SK-N-SH treated with all-trans-retinoic acid at 6 μM for 48 hours (cell line): ENCODE measurements at regions not wholly inside any gene's neighbourhood (a gene's known extent, or its start where the extent isn't known, plus 50 kb on each side); places are given as distances from the start of the nearest gene placed in this dataset.

Experiments used
- ATAC-seq: fragments of 200-7000 bp; cut with Tn5 transposase; 3 replicates; pipeline ENCODE4 v1.9.1; 2020; ENCODE audit warnings: mild to moderate bottlenecking, moderate library complexity
- ARNTL ChIP-seq: fragments of 450-650 bp; formaldehyde crosslinking; IDR thresholded peaks from 2 replicates; pipeline ENCODE4 v1.5.0; 2020; ENCODE audit warnings: low read depth, mild to moderate bottlenecking, moderate library complexity, borderline replicate concordance
- BACH2 ChIP-seq: fragments of 250-450 bp; sonication (Bioruptor Pico); IDR thresholded peaks from 2 replicates; pipeline ENCODE4 v1.9.0; 2021; ENCODE audit warnings: mild to moderate bottlenecking, borderline replicate concordance
- CSDC2 ChIP-seq: fragments of 250-450 bp; sonication (Bioruptor Pico); IDR thresholded peaks from 2 replicates; pipeline ENCODE4 v1.5.0; 2020; ENCODE audit warnings: mild to moderate bottlenecking, moderate library complexity
- ESRRG ChIP-seq: fragments of 250-450 bp; sonication (Bioruptor Pico); IDR thresholded peaks from 2 replicates; pipeline ENCODE4 v1.6.1; 2021; ENCODE audit warnings: mild to moderate bottlenecking
- GLIS3 ChIP-seq: fragments of 250-450 bp; sonication (Bioruptor Pico); IDR thresholded peaks from 2 replicates; pipeline ENCODE4 v1.5.0; 2020; ENCODE audit warnings: mild to moderate bottlenecking, moderate library complexity
- ISL1 ChIP-seq: fragments of 250-450 bp; sonication (Bioruptor Pico); IDR thresholded peaks from 2 replicates; pipeline ENCODE4 v2.1.2; 2022; ENCODE audit warnings: mild to moderate bottlenecking, moderate library complexity
- RARB ChIP-seq: fragments of 250-450 bp; sonication (Bioruptor Pico); IDR thresholded peaks from 2 replicates; pipeline ENCODE4 v1.8.0; 2021; ENCODE audit warnings: mild to moderate bottlenecking, moderate library complexity
- TCF4 ChIP-seq: fragments of 250-450 bp; sonication (Bioruptor Pico); IDR thresholded peaks from 2 replicates; pipeline ENCODE4 v1.8.0; 2021; ENCODE audit warnings: mild to moderate bottlenecking, moderate library complexity, borderline replicate concordance
- TOX ChIP-seq: fragments of 250-450 bp; sonication (Bioruptor Pico); IDR thresholded peaks from 2 replicates; pipeline ENCODE4 v1.8.0; 2021; ENCODE audit warnings: mild to moderate bottlenecking, moderate library complexity, borderline replicate concordance
- ZC3H10 ChIP-seq: fragments of 250-450 bp; sonication (Bioruptor Pico); IDR thresholded peaks from 2 replicates; pipeline ENCODE4 v1.5.1; 2021; ENCODE audit warnings: mild to moderate bottlenecking, moderate library complexity
- ZFP3 ChIP-seq: fragments of 250-450 bp; sonication (Bioruptor Pico); IDR thresholded peaks from 2 replicates; pipeline ENCODE4 v1.5.0; 2020; ENCODE audit warnings: mild to moderate bottlenecking, moderate library complexity
- ZFP30 ChIP-seq: fragments of 450-650 bp; formaldehyde crosslinking; IDR thresholded peaks from 2 replicates; pipeline ENCODE4 v1.5.0; 2022; ENCODE audit warnings: mild to moderate bottlenecking, moderate library complexity
- ZNF565 ChIP-seq: fragments of 450-650 bp; formaldehyde crosslinking; conservative IDR thresholded peaks from 2 replicates; pipeline ENCODE4 v1.5.0; 2020; ENCODE audit warnings: low read depth, mild to moderate bottlenecking, moderate library complexity
- ZNF70 ChIP-seq: fragments of 450-650 bp; formaldehyde crosslinking; IDR thresholded peaks from 2 replicates; pipeline ENCODE4 v1.5.0; 2020; ENCODE audit warnings: mild to moderate bottlenecking, moderate library complexity
- ZNF8 ChIP-seq: fragments of 450-650 bp; formaldehyde crosslinking; IDR thresholded peaks from 2 replicates; pipeline ENCODE4 v1.5.0; 2020; ENCODE audit warnings: mild to moderate bottlenecking, moderate library complexity
- TF ChIP-seq, protein P1 (sequence below): fragments of 250-450 bp; sonication (Bioruptor Pico); IDR thresholded peaks from 2 replicates; pipeline ENCODE4 v1.8.0; 2021; ENCODE audit warnings: low read depth, mild to moderate bottlenecking, moderate library complexity, borderline replicate concordance
- TF ChIP-seq, protein P2 (sequence below): fragments of 250-450 bp; sonication (Bioruptor Pico); IDR thresholded peaks from 2 replicates; pipeline ENCODE4 v1.5.1; 2020; ENCODE audit warnings: low read depth, mild to moderate bottlenecking, moderate library complexity
- TF ChIP-seq, protein P3 (sequence below): fragments of 250-450 bp; sonication (Bioruptor Pico); IDR thresholded peaks from 2 replicates; pipeline ENCODE4 v1.5.0; 2020; ENCODE audit warnings: mild to moderate bottlenecking, moderate library complexity
- TF ChIP-seq, protein P4 (sequence below): fragments of 250-450 bp; sonication (Bioruptor Pico); IDR thresholded peaks from 2 replicates; pipeline ENCODE4 v1.8.0; 2020; ENCODE audit warnings: mild to moderate bottlenecking, moderate library complexity, borderline replicate concordance

DNA sequence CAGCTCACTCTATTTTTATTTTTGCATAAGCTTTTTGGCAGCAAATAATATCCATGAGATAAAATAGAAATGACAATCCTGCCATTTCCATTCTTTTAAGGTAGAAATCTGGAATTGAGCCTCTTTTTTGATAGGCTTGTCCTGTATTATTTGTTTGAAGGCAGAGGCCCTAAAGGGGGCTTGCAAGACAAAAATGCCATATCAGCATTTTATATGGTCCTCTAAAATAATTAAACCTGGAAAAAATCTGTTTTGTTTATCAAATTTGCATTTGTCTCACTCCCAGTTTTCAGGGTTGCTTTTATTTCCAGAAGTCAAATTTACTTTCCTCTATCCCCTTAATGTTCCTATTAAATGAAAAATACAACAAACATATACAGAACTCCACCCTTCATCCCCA, 134.9 kb upstream of the GAP43 start:
- TF ChIP-seq ZNF565 (CRISPR knock-in tag) (no peak), ZFP30 (CRISPR knock-in tag) (no peak), ZNF8 (no peak)
- TF ChIP-seq, protein P1, sequence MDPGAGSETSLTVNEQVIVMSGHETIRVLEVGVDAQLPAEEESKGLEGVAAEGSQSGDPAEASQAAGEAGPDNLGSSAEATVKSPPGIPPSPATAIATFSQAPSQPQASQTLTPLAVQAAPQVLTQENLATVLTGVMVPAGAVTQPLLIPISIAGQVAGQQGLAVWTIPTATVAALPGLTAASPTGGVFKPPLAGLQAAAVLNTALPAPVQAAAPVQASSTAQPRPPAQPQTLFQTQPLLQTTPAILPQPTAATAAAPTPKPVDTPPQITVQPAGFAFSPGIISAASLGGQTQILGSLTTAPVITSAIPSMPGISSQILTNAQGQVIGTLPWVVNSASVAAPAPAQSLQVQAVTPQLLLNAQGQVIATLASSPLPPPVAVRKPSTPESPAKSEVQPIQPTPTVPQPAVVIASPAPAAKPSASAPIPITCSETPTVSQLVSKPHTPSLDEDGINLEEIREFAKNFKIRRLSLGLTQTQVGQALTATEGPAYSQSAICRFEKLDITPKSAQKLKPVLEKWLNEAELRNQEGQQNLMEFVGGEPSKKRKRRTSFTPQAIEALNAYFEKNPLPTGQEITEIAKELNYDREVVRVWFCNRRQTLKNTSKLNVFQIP (CRISPR knock-in tag) = no peak
- no peak for ATAC-seq

DNA sequence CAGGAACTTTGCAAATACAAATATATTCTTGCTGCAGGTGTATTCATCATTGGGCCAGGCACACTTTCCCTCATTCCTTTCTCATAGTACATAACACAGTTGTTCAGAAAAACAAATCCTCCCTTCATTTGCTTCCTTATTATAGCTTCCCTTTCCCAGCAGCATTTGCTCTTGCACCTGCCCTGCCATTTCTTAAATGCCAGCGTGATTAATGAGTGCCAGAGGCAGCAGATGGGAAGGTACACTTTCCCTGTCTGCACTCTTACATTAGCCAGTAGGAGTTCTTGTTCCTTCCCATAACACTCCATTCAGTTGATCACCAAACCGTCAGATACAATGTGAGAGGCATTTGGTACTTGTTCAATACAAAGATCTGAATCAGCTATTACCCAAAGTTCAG, 128.5 kb upstream of the GAP43 start:
- no peak for TF ChIP-seq TCF4 (CRISPR knock-in tag)
- TF ChIP-seq BACH2 = no peak
- TF ChIP-seq, protein P2, sequence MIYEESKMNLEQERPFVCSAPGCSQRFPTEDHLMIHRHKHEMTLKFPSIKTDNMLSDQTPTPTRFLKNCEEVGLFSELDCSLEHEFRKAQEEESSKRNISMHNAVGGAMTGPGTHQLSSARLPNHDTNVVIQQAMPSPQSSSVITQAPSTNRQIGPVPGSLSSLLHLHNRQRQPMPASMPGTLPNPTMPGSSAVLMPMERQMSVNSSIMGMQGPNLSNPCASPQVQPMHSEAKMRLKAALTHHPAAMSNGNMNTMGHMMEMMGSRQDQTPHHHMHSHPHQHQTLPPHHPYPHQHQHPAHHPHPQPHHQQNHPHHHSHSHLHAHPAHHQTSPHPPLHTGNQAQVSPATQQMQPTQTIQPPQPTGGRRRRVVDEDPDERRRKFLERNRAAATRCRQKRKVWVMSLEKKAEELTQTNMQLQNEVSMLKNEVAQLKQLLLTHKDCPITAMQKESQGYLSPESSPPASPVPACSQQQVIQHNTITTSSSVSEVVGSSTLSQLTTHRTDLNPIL (CRISPR knock-in tag) = no peak
- no peak for TF ChIP-seq ZFP3
- TF ChIP-seq TOX = no peak
- TF ChIP-seq ESRRG = no peak
- TF ChIP-seq, protein P1 (CRISPR knock-in tag) = no peak
- TF ChIP-seq GLIS3 (CRISPR knock-in tag) = no peak
- ATAC-seq = no peak

DNA sequence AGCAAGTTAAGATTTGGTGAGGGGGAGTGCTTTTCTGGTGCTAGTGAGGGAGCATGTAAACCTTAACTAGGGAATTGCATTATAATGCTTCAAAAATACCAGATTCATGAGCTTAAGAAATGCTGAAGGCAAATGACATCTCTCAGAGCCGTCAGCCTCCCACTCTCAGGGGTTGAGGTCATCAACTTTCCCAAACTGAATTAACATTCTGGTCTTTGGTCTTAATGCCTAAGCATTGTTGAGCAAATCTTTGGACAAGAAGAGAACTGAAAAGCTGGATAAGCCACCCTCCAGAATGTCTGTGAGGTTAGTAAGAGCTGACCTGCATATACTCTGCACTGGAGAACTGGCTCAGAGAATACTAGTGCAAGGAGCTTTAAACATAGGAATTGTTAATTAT, 124.9 kb upstream of the GAP43 start:
- TF ChIP-seq, protein P3, sequence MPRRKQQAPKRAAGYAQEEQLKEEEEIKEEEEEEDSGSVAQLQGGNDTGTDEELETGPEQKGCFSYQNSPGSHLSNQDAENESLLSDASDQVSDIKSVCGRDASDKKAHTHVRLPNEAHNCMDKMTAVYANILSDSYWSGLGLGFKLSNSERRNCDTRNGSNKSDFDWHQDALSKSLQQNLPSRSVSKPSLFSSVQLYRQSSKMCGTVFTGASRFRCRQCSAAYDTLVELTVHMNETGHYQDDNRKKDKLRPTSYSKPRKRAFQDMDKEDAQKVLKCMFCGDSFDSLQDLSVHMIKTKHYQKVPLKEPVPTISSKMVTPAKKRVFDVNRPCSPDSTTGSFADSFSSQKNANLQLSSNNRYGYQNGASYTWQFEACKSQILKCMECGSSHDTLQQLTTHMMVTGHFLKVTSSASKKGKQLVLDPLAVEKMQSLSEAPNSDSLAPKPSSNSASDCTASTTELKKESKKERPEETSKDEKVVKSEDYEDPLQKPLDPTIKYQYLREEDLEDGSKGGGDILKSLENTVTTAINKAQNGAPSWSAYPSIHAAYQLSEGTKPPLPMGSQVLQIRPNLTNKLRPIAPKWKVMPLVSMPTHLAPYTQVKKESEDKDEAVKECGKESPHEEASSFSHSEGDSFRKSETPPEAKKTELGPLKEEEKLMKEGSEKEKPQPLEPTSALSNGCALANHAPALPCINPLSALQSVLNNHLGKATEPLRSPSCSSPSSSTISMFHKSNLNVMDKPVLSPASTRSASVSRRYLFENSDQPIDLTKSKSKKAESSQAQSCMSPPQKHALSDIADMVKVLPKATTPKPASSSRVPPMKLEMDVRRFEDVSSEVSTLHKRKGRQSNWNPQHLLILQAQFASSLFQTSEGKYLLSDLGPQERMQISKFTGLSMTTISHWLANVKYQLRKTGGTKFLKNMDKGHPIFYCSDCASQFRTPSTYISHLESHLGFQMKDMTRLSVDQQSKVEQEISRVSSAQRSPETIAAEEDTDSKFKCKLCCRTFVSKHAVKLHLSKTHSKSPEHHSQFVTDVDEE (CRISPR knock-in tag) = no peak
- TF ChIP-seq ZFP30 (CRISPR knock-in tag) = no peak
- TF ChIP-seq TOX = no peak
- TF ChIP-seq RARB (CRISPR knock-in tag) = no peak
- no peak for TF ChIP-seq ISL1
- no peak for TF ChIP-seq ZNF8
- no peak for TF ChIP-seq BACH2
- TF ChIP-seq, protein P1 (CRISPR knock-in tag) = no peak
- TF ChIP-seq ZNF70 = no peak
- TF ChIP-seq GLIS3 (CRISPR knock-in tag) = no peak
- TF ChIP-seq ZNF565 (CRISPR knock-in tag) = no peak
- TF ChIP-seq, protein P4, sequence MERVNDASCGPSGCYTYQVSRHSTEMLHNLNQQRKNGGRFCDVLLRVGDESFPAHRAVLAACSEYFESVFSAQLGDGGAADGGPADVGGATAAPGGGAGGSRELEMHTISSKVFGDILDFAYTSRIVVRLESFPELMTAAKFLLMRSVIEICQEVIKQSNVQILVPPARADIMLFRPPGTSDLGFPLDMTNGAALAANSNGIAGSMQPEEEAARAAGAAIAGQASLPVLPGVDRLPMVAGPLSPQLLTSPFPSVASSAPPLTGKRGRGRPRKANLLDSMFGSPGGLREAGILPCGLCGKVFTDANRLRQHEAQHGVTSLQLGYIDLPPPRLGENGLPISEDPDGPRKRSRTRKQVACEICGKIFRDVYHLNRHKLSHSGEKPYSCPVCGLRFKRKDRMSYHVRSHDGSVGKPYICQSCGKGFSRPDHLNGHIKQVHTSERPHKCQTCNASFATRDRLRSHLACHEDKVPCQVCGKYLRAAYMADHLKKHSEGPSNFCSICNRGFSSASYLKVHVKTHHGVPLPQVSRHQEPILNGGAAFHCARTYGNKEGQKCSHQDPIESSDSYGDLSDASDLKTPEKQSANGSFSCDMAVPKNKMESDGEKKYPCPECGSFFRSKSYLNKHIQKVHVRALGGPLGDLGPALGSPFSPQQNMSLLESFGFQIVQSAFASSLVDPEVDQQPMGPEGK (CRISPR knock-in tag) = no peak
- no peak for TF ChIP-seq ARNTL (CRISPR knock-in tag)
- TF ChIP-seq ESRRG = no peak
- no peak for TF ChIP-seq ZFP3
- TF ChIP-seq ZC3H10 (CRISPR knock-in tag) = no peak
- TF ChIP-seq CSDC2 (CRISPR knock-in tag) = no peak
- ATAC-seq = no peak
